PFSK-1 (cell line): ENCODE measurements at regions not wholly inside any gene's neighbourhood (a gene's known extent, or its start where the extent isn't known, plus 50 kb on each side); places are given as distances from the start of the nearest gene placed in this dataset.

Experiments used
- FOXP2 ChIP-seq: optimal IDR thresholded peaks from 2 replicates; pipeline ENCODE3; 2011; ENCODE audit warnings: borderline replicate concordance, control low read depth, inconsistent platforms; ENCODE audit not compliant: insufficient read depth; ENCODE audit errors: extremely low read length, extremely low read depth
- POLR2AphosphoS5 ChIP-seq: IDR thresholded peaks from 2 replicates; pipeline ENCODE4 v1.6.1; 2012; ENCODE audit warnings: low read depth, mild to moderate bottlenecking, control low read depth, low read length, moderate library complexity
- REST ChIP-seq, 2 experiments: IDR thresholded peaks; 2 replicates each; pipeline versions ENCODE4 v1.6.1 to v1.8.0; 2011 to 2012; ENCODE audit warnings: low read depth in 2 of 2, low read length in 2 of 2, control low read depth in 1 of 2, inconsistent platforms in 1 of 2, mild to moderate bottlenecking in 1 of 2, moderate library complexity in 1 of 2; ENCODE audit not compliant: insufficient read depth in 1 of 2
- SIN3A ChIP-seq: IDR thresholded peaks from 2 replicates; pipeline ENCODE4 v1.6.1; 2012; ENCODE audit warnings: mild to moderate bottlenecking, low read length, moderate library complexity, borderline replicate concordance; ENCODE audit not compliant: insufficient read depth
- TAF1 ChIP-seq: IDR thresholded peaks from 2 replicates; pipeline ENCODE4 v1.6.1; 2012; ENCODE audit warnings: low read length, control low read depth, borderline replicate concordance; ENCODE audit not compliant: insufficient read depth

- TF ChIP-seq REST (IDR thresholded peaks at IDR 0.05; ENCODE audit: insufficient read depth in 1 of 2, low read depth in 2 of 2, low read length in 2 of 2) (no peak), POLR2AphosphoS5 (no peak), SIN3A (no peak), TAF1 (no peak), FOXP2 (no peak)
These were observed 257.7 kb upstream of the THBS1 start for GRCh38 chr15:39323157-39323556.
